Natural killer cell (primary cell): ENCODE measurements at regions not wholly inside any gene's neighbourhood (a gene's known extent, or its start where the extent isn't known, plus 50 kb on each side); places are given as distances from the start of the nearest gene placed in this dataset.

Experiments
- ATAC-seq, 3 donors: fragments of 150-1000 bp in 2 of 3; fragments of 200-7000 bp in 1 of 3; cut with Tn5 transposase; 1 replicate in 1 of 3; 2 replicates in 2 of 3; pipeline ENCODE4 v1.10.0; 2021; ENCODE audit warnings: mild to moderate bottlenecking in 2 of 3, moderate library complexity in 2 of 3
- DNase-seq, 2 donors: peaks; one replicate each; pipeline versions ENCODE4 v3.0.0 to v3.0.0-alpha.2; 2013 to 2021; ENCODE audit warnings: mixed read lengths in 1 of 2
- H3K27ac ChIP-seq: one replicate; pipeline ENCODE4 v1.5.1; 2013; ENCODE audit warnings: mild to moderate bottlenecking, low read length
- H3K27me3 ChIP-seq: one replicate; pipeline ENCODE4 v1.6.1; 2013; ENCODE audit warnings: low read length; ENCODE audit not compliant: control insufficient read depth, insufficient read depth
- H3K36me3 ChIP-seq: one replicate; pipeline ENCODE4 v1.6.1; 2013; ENCODE audit warnings: low read length; ENCODE audit not compliant: control insufficient read depth, insufficient read depth
- H3K4me1 ChIP-seq: one replicate; pipeline ENCODE4 v1.6.1; 2013; ENCODE audit warnings: low read length; ENCODE audit not compliant: control insufficient read depth, insufficient read depth
- H3K4me3 ChIP-seq: one replicate; pipeline ENCODE4 v1.5.1; 2013; ENCODE audit warnings: low read length
- H3K9me3 ChIP-seq: one replicate; pipeline ENCODE4 v1.6.1; 2013; ENCODE audit warnings: low read length; ENCODE audit not compliant: control insufficient read depth, insufficient read depth
- H3K27ac Mint-ChIP-seq, 2 donors: one replicate each; pipeline ENCODE4 v1.8.0; 2022; ENCODE audit warnings: mild to moderate bottlenecking in 2 of 2, mixed read lengths in 2 of 2, moderate library complexity in 1 of 2
- H3K27me3 Mint-ChIP-seq, 2 donors: one replicate each; pipeline ENCODE4 v1.8.0; 2022; ENCODE audit warnings: low read depth in 2 of 2, mixed read lengths in 2 of 2
- H3K36me3 Mint-ChIP-seq: one replicate; pipeline ENCODE4 v1.8.0; 2022; ENCODE audit warnings: mixed read lengths
- H3K4me1 Mint-ChIP-seq, 2 donors: one replicate each; pipeline ENCODE4 v1.8.0; 2022; ENCODE audit warnings: mixed read lengths in 2 of 2
- H3K4me3 Mint-ChIP-seq: one replicate; pipeline ENCODE4 v1.8.0; 2022; ENCODE audit warnings: mild to moderate bottlenecking, moderate library complexity, mixed read lengths
- H3K9me3 Mint-ChIP-seq, 2 donors: one replicate each; pipeline ENCODE4 v1.8.0; 2022; ENCODE audit warnings: mixed read lengths in 2 of 2
- WGBS: methylation state at CpG from one replicate; pipeline ENCODE4 v1.1.7; 2013; ENCODE audit warnings: missing lambda C conversion rate; ENCODE audit not compliant: insufficient coverage; 5-methylcytosine and 5-hydroxymethylcytosine counted together
- intact Hi-C: fragments of 100-400 bp; cut with micrococcal nuclease; formaldehyde crosslinking; loops from one replicate; pipeline ENCODE4 v1.14.2; 2022
- TF ChIP-seq, protein P1 (sequence below): fragments of 200-600 bp; IDR thresholded peaks from one replicate; pipeline ENCODE4 v1.8.0; 2022; ENCODE audit warnings: antibody characterized with exemption

GRCh38 chr4:1563768-1564485 is 120.2 kb downstream of the FAM53A start:
- no peak overlapping the region for H3K27ac Mint-ChIP-seq
- H3K36me3 Mint-ChIP-seq: no peaks in the 10 kb centered on the region
- H3K27me3 Mint-ChIP-seq: peaks cover 0 to 2% of the 10 kb centered on the region in 2 donors
- Histone ChIP-seq H3K27me3 (peaks cover 5% of the 10 kb centered on the region), H3K9me3 (no peaks in the 10 kb centered on the region), H3K36me3 (no peaks in the 10 kb centered on the region), H3K4me3 (no peak overlapping the region), H3K4me1 (peaks cover 3% of the 10 kb centered on the region), H3K27ac (no peak overlapping the region)
- no peaks in the 10 kb centered on the region for H3K4me1 Mint-ChIP-seq
- H3K9me3 Mint-ChIP-seq: no peaks in the 10 kb centered on the region
- DNase-seq (no peak), ATAC-seq (no peak)
- H3K4me3 Mint-ChIP-seq: no peak overlapping the region
- 70% methylated on average over 20 of the region's 20 CpGs for WGBS
- TF ChIP-seq, protein P1, sequence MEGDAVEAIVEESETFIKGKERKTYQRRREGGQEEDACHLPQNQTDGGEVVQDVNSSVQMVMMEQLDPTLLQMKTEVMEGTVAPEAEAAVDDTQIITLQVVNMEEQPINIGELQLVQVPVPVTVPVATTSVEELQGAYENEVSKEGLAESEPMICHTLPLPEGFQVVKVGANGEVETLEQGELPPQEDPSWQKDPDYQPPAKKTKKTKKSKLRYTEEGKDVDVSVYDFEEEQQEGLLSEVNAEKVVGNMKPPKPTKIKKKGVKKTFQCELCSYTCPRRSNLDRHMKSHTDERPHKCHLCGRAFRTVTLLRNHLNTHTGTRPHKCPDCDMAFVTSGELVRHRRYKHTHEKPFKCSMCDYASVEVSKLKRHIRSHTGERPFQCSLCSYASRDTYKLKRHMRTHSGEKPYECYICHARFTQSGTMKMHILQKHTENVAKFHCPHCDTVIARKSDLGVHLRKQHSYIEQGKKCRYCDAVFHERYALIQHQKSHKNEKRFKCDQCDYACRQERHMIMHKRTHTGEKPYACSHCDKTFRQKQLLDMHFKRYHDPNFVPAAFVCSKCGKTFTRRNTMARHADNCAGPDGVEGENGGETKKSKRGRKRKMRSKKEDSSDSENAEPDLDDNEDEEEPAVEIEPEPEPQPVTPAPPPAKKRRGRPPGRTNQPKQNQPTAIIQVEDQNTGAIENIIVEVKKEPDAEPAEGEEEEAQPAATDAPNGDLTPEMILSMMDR: no peak
- intact Hi-C loops: no loop called here

DNA sequence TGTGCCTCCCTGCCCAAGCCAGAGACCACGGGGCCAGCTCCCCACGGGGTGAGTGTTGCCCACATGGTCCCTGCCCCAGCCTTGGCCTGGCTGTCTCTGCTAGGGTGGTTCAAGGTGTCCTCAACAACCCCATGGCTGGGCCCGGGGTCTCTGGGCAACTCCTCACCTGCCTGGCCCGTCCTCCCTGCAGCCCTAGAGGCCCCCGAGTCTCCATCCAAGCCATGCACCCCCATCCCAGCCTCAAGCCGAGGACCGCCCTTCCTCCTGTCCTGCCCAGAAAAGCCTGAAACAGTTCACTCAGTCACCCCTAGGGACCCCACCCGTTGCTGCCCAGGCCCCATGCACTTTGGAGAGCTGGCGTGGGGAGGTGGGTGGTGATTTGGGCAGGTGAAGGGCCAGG is 120.9 kb downstream of the FAM53A start:
- H3K36me3 Mint-ChIP-seq: no peaks in the 10 kb centered on the region
- DNase-seq: no peak
- H3K27ac Mint-ChIP-seq: no peak overlapping the region
- H3K4me3 ChIP-seq: no peak overlapping the region
- TF ChIP-seq, protein P1: no peak
- H3K4me3 Mint-ChIP-seq: no peak overlapping the region
- WGBS: 62% methylated on average over 7 of the region's 9 CpGs
- no peaks in the 10 kb centered on the region for H3K4me1 Mint-ChIP-seq
- no peaks in the 10 kb centered on the region for H3K36me3 ChIP-seq
- H3K9me3 Mint-ChIP-seq: no peaks in the 10 kb centered on the region
- ATAC-seq: no peak
- intact Hi-C loops: no loop called here
- no peak overlapping the region for H3K27ac ChIP-seq
- peaks cover 0 to 2% of the 10 kb centered on the region in 2 donors for H3K27me3 Mint-ChIP-seq
- H3K9me3 ChIP-seq: no peaks in the 10 kb centered on the region
- H3K27me3 ChIP-seq: peaks cover 5% of the 10 kb centered on the region
- peaks cover 3% of the 10 kb centered on the region for H3K4me1 ChIP-seq

GRCh38 chr4:1562771-1563170 is 121.3 kb downstream of the FAM53A start:
- TF ChIP-seq, protein P1: no peak
- H3K36me3 Mint-ChIP-seq: no peaks in the 10 kb centered on the region

GRCh38 chr4:1562371-1562770 is 121.7 kb downstream of the FAM53A start:
- DNase-seq (no peak), ATAC-seq (no peak)
- WGBS: 82% methylated on average over 16 of the region's 19 CpGs
- Histone ChIP-seq H3K9me3 (no peaks in the 10 kb centered on the region), H3K4me3 (no peak overlapping the region), H3K27ac (no peak overlapping the region), H3K27me3 (peaks cover 3% of the 10 kb centered on the region), H3K4me1 (peaks cover 3% of the 10 kb centered on the region), H3K36me3 (no peaks in the 10 kb centered on the region)
- no peak overlapping the region for H3K4me3 Mint-ChIP-seq
- no peak overlapping the region for H3K27ac Mint-ChIP-seq
- H3K36me3 Mint-ChIP-seq: no peaks in the 10 kb centered on the region
- TF ChIP-seq, protein P1: no peak
- peaks cover 0 to 2% of the 10 kb centered on the region in 2 donors for H3K27me3 Mint-ChIP-seq
- intact Hi-C loops: no loop called here
- H3K4me1 Mint-ChIP-seq: no peaks in the 10 kb centered on the region
- H3K9me3 Mint-ChIP-seq: no peaks in the 10 kb centered on the region

More at GRCh38 chr4:1562771-1563170, 121.3 kb downstream of the FAM53A start:
- H3K36me3 ChIP-seq: no peaks in the 10 kb centered on the region
- WGBS: 83% methylated on average over 12 of the region's 12 CpGs
- H3K4me1 Mint-ChIP-seq: no peaks in the 10 kb centered on the region
- peaks cover 4% of the 10 kb centered on the region for H3K27me3 ChIP-seq
- no peak overlapping the region for H3K4me3 ChIP-seq
- peaks cover 3% of the 10 kb centered on the region for H3K4me1 ChIP-seq
- peaks cover 0 to 2% of the 10 kb centered on the region in 2 donors for H3K27me3 Mint-ChIP-seq
- H3K9me3 Mint-ChIP-seq: no peaks in the 10 kb centered on the region
- H3K9me3 ChIP-seq: no peaks in the 10 kb centered on the region
- no peak overlapping the region for H3K4me3 Mint-ChIP-seq
- DNase-seq (no peak), ATAC-seq (no peak)
- no peak overlapping the region for H3K27ac Mint-ChIP-seq
- no peak overlapping the region for H3K27ac ChIP-seq
- intact Hi-C loops: no loop called here
